Stimulated activated CD4-positive, alpha-beta T cell treated with anti-CD3 and anti-CD28 coated beads, Interleukin-12 subunit alpha, Interleukin-12 subunit beta, amount 100 ng/mL, for 48 hours (primary cell): ENCODE measurements at regions not wholly inside any gene's neighbourhood (a gene's known extent, or its start where the extent isn't known, plus 50 kb on each side); places are given as distances from the start of the nearest gene placed in this dataset.

Source experiments
- DNase-seq, 3 donors: peaks; one replicate each; pipeline ENCODE4 v3.0.0-alpha.2; 2020; ENCODE audit warnings: low read depth in 2 of 3, low spot score in 1 of 3

- DNase-seq = no peak
Observed at GRCh38 chr3:110184536-110184935, 847.2 kb upstream of the DPPA4 start.

GRCh38 chr3:110193074-110193473 lies 855.7 kb upstream of the DPPA4 start:
- no peak for DNase-seq

GRCh38 chr3:110198717-110199587 lies 861.6 kb upstream of the DPPA4 start:
- no peak for DNase-seq

DNA sequence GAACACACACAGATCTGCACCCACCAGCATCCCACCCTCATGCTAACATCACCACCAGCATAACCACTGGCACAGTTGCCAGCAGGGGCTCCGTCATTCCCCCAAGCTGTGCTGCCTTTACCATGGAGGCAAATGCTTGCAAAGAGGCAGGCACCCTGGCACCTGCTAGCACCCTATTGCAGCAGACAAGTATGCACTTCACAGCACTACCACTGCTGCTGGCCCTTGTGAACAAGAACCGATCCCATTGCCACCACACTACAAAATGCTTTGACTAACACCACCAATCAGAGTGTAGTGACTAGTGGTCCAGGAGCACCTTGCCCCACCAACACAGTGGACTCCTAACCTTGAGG lies 862.2 kb upstream of the DPPA4 start:
- DNase-seq = no peak

DNA sequence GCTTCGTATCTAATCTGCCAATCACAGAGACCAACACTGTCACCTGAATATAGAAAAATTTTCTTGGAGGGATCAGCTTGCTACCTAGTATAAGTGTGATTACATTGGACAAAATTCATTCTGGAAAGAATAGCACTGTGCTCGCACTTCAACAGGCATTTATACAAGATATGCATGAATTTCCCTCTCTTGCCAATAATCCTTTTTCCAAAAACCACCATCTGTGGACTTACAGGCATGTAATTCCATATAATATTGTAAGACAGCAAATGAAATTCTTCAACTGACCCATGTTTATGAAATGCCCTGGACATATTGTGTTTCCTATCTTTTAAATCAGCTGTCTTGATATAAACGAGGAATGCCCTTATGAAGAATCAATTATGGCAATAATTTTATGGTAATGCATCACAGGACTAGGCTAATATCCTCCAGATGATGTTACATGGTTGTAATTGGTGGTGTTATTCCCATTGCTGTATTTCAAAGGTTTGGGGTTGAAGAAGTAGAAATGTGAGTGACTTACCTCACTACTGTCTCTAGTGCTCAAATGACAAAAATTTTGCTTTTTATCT lies 861.4 kb upstream of the NECTIN3 start:
- no peak for DNase-seq

DNA sequence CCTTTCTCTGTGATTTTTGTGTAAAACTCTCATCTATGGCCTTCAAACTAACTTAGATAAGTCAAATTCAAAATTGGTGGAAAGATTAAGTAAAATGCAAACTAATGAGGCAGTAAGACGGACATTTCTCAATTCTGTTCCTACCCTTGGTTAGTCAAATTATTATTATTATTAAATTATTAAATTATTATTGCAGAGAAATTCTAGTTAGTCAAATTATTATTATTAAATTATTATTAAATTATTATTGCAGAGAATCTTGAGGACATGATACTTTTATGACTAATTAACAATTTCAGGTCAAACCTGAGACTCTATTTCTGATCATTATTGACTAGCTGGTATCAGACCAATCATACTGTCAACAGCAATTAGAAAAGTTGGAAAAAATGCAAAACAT lies 845.0 kb upstream of the NECTIN3 start:
- DNase-seq = no peak

GRCh38 chr3:110227991-110228390 lies 843.6 kb upstream of the NECTIN3 start:
- DNase-seq = no peak

DNA sequence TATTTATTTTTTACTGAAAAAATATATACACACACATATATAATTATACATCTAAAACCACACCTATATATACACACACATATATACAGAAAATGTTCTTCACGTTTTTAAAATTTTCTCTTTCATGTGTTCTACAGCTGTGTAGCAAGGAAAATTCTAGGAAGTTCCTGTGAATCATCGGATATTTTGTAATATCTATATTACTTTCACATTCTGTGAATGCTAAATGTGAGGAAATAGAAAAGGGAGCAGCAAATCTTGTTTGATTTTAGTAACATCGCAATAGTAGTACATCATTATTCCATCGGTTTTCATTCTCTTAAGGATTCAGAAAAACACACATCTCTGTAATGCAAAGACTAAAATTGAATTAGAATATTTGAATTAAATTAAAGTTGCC lies 836.8 kb upstream of the NECTIN3 start:
- no peak for DNase-seq

GRCh38 chr3:110236976-110237610 lies 834.5 kb upstream of the NECTIN3 start:
- DNase-seq = no peak

- DNase-seq = no peak
Observed at GRCh38 chr3:110243081-110243480, 828.5 kb upstream of the NECTIN3 start.

DNA sequence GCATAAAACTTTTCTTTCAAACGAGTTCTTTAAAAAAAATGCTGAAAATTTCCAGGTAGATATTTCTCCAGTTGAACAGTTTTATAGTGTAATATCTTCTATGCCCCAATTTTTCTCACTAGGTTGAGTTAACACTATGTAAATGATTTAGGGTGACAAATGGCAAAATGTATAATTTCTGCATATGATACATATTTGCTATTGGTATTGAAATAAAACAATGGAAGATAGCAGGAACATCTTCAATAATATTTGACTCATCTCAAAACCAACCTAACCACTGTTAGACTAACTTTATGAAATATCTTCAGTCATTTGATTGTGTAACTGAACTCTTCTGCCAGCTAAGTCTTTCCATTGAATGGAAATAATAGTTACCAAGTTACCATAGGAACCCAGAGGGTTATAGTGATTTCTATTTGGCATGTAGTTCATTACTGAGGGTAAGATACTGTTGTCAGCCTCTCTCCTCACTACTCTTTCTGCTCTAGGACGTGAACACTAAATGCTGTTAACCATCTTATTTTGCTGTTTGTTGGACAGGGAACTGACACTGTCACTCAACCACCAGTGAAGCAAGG lies 824.7 kb upstream of the NECTIN3 start:
- no peak for DNase-seq

GRCh38 chr3:110248666-110249065 lies 823.0 kb upstream of the NECTIN3 start:
- no peak for DNase-seq

- no peak for DNase-seq
Observed at GRCh38 chr3:110253794-110254193, 817.8 kb upstream of the NECTIN3 start.

GRCh38 chr3:110254591-110254990 lies 817.0 kb upstream of the NECTIN3 start:
- no peak for DNase-seq

DNA sequence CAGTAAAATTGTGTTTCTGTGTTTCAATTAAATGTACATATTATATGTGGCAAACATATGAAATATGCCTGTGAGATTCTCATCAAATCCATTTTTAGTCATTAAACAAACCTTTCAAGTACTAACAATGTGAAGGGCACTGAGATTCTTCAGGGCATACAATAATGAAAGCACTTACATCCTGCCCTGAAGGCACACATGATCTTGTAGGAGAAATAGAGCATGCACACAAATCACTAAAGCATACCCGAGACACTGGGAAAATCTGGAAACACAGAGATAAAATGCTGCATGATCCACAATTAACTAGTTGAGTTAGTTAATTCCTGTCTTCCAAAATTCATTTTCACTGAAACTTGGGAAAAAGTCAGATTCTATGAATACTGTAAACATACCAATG lies 810.5 kb upstream of the NECTIN3 start:
- DNase-seq = no peak

- DNase-seq = no peak
Observed at GRCh38 chr3:110262896-110263295, 808.7 kb upstream of the NECTIN3 start.

DNA sequence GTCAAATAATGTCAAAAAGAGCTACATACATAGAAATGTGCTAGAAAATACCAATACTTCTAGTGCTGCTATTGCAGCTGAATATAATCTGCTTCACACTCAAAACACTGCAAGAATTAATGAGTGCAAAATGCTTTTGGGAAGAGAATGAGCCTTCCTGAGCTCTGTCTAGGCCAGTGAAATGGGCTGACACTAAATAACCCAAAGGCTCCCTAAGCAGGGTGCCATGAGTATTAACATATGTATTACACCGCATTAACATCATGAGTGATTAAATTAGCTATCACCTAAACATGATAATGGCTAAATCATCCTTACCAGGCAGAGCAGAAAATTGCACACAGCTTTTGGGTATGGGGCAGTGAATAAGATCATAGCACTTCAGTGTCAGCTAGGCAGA lies 806.3 kb upstream of the NECTIN3 start:
- no peak for DNase-seq

DNA sequence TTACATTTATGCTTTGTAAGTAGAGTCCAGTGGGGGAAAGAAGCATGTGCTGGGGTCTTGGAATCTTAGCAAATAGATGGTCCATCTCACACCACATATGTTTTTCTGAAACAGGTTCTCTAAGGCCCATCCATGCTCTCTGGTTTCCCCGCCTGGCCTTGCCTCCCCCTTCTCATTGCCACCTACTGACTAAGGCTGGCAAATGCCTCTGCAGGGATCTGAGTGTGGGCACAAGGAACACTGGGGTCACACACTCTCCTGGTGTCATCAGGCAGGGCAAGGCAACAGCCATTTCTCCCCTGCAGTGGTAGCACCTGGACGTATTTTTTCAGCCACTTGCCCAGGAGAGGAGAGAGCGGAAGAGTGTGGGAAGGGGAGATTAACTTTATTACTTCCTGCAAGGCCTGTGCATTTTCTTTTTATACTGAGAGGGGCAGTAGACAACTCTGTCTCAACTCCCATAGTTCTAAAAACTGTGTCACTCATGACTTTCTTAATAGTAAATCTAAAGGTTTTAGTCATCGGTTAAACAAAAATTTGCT lies 804.2 kb upstream of the NECTIN3 start:
- DNase-seq = no peak

GRCh38 chr3:110272525-110272924 lies 799.1 kb upstream of the NECTIN3 start:
- DNase-seq = no peak

DNA sequence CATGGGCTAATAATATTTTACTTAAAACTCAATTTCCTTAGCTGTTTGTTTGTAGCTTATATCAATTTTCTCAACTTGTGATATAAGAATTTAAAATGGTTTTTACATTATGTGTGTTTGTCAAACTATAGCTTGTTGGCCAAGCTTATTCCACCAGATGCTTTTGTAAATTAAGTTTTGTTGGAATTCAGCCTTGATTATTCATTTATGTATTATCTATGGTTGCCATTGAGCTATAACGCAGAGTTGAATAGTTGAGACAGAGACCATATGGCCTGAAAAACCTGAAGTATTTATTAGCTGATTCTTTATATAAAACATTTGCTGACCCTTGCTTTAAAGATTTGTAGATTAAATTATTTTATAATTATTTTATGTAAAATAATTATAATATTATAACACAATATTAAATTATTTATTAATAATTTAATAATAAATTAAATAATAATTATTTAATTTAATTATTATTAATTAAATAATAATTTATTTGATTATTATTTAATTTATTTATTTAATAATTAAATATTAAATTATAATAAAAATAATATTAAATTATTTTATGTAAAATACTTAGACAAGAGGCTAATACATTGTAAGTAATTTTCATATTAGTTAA lies 779.6 kb upstream of the NECTIN3 start:
- no peak for DNase-seq

GRCh38 chr3:110293660-110294059 lies 778.0 kb upstream of the NECTIN3 start:
- peak in 1 of 3 donors; percentile 7 for DNase-seq
